C4-2B (cell line): ENCODE measurements at regions not wholly inside any gene's neighbourhood (a gene's known extent, or its start where the extent isn't known, plus 50 kb on each side); places are given as distances from the start of the nearest gene placed in this dataset.

Source experiments
- CTCF ChIP-seq: fragments of 450-650 bp; conservative IDR thresholded peaks from 2 replicates; pipeline ENCODE4 v1.5.1; 2017; ENCODE audit warnings: mild to moderate bottlenecking
- ZFX ChIP-seq: fragments of 450-650 bp; IDR thresholded peaks from 2 replicates; pipeline ENCODE4 v1.6.1; 2017

DNA sequence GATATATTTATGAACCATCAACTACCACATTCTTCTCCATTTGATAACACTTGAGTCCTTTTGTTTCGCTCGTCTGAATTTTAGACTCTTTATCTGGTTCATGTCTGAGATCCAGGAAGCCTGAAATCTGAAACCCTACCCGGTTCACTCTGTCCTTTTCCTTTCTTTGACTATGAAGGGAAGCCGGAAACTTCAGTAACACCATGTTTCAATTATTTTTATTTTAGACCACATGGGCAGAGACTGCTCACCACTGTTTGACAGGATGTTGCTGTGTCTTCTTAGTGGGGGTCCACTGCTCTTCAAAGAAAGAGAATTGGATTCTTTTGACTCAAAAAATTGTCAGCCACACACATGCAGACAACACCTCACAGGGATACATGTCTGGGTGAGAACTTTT is 331.9 kb upstream of the FLRT2 start:
- TF ChIP-seq CTCF = no peak
- TF ChIP-seq ZFX = no peak
